ENCODE measurements at regions not wholly inside any gene's neighbourhood (a gene's known extent, or its start where the extent isn't known, plus 50 kb on each side); places are given as distances from the start of the nearest gene placed in this dataset.
"Not testable (repeated sequence)": the region's sequence is repeated elsewhere in the genome, so short reads cannot be mapped to it uniquely, and the experiment has no call there.

- no peak for DNase-seq
These were observed 322.9 kb downstream of the SETD4 start for GRCh38 chr21:35737449-35737848.

- no peak for DNase-seq
These were observed 327.5 kb downstream of the SETD4 start for GRCh38 chr21:35732788-35733187.

GRCh38 chr21:35730325-35730724, 330.0 kb downstream of the SETD4 start:
- no peak for DNase-seq

- no peak for DNase-seq
These were observed 332.5 kb downstream of the SETD4 start for GRCh38 chr21:35727830-35728229.

- no peak for DNase-seq
These were observed 336.2 kb downstream of the SETD4 start for GRCh38 chr21:35724156-35724555.

GRCh38 chr21:35721701-35722100, 338.6 kb downstream of the SETD4 start:
- no peak for DNase-seq

GRCh38 chr21:35720208-35720731, 340.1 kb downstream of the SETD4 start:
- no peak for DNase-seq

GRCh38 chr21:35719080-35719479, 341.2 kb downstream of the SETD4 start:
- no peak for DNase-seq

- no peak for DNase-seq
These were observed 343.3 kb downstream of the SETD4 start for GRCh38 chr21:35716876-35717565.

- DNase-seq: no peak
These were observed 346.4 kb downstream of the SETD4 start for GRCh38 chr21:35713914-35714313.

GRCh38 chr21:35711661-35712060, 348.7 kb downstream of the SETD4 start:
- no peak for DNase-seq

- DNase-seq: no peak
These were observed 349.1 kb downstream of the SETD4 start for GRCh38 chr21:35711213-35711612.

GRCh38 chr21:35709990-35710389, 350.3 kb downstream of the SETD4 start:
- DNase-seq: not testable (repeated sequence)

GRCh38 chr21:35705888-35706287, 354.4 kb downstream of the SETD4 start:
- DNase-seq: no peak

- no peak for DNase-seq
These were observed 355.0 kb downstream of the SETD4 start for GRCh38 chr21:35705237-35705887.

- no peak for DNase-seq
These were observed 356.6 kb downstream of the SETD4 start for GRCh38 chr21:35703704-35704103.

GRCh38 chr21:35699361-35699760, 361.0 kb downstream of the SETD4 start:
- DNase-seq: no peak

- no peak for DNase-seq
These were observed 363.0 kb downstream of the SETD4 start for GRCh38 chr21:35697321-35697808.

GRCh38 chr21:35696644-35697043, 363.7 kb downstream of the SETD4 start:
- DNase-seq: no peak

- no peak for DNase-seq
These were observed 368.0 kb downstream of the SETD4 start for GRCh38 chr21:35692311-35692710.

- DNase-seq: no peak
These were observed 369.9 kb downstream of the SETD4 start for GRCh38 chr21:35690436-35690835.

- DNase-seq: no peak
These were observed 374.2 kb downstream of the SETD4 start for GRCh38 chr21:35686156-35686555.

GRCh38 chr21:35683664-35684304, 376.5 kb downstream of the SETD4 start:
- DNase-seq: no peak

Measured in CD4-positive, alpha-beta T cell treated with Interferon gamma for 1 hour (primary cell).